HG03442 (cell line): ENCODE measurements at regions not wholly inside any gene's neighbourhood (a gene's known extent, or its start where the extent isn't known, plus 50 kb on each side); places are given as distances from the start of the nearest gene placed in this dataset.

Experiments used
- ATAC-seq: cut with Tn5 transposase; IDR thresholded peaks from one replicate; pipeline ENCODE4 v1.9.1; 2021; ENCODE audit warnings: mild to moderate bottlenecking, moderate library complexity; ENCODE audit not compliant: unreplicated experiment

DNA sequence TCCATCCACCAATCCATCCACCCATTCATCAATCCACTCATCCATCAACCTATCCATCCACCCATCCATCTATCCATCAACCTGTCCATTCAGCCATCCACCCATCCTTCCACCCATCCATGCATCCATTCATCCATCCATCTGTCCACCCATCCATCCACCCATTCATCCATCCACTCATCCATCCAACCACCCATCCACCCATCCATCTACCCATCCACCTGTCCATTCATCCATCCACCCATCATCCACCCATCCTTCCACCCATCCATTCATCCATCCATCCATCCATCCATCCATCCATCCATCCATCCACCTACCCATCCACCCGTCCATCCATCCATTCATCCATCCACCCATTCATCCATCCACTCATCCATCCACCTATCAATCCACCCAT, 195.8 kb downstream of the NXNL2 start:
- no peak for ATAC-seq

DNA sequence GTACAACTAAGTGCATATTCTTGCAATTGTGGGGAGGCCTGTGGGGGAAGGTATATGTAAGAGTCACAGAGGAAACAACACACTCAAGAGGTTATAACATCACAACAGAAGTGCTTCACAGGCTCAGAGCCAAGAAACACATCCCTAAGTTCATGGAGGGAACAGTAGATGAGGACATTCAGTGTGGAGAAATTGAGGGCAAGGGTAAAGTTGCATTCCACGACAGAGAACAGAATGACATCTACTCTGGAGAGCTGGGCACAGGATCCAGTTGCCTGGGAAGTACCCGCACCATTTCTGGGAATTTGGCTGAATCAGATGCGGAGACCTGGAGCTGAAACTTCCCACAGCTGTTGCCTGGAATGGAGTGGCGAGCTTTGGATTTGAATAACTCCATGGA, 197.2 kb downstream of the NXNL2 start:
- no peak for ATAC-seq

DNA sequence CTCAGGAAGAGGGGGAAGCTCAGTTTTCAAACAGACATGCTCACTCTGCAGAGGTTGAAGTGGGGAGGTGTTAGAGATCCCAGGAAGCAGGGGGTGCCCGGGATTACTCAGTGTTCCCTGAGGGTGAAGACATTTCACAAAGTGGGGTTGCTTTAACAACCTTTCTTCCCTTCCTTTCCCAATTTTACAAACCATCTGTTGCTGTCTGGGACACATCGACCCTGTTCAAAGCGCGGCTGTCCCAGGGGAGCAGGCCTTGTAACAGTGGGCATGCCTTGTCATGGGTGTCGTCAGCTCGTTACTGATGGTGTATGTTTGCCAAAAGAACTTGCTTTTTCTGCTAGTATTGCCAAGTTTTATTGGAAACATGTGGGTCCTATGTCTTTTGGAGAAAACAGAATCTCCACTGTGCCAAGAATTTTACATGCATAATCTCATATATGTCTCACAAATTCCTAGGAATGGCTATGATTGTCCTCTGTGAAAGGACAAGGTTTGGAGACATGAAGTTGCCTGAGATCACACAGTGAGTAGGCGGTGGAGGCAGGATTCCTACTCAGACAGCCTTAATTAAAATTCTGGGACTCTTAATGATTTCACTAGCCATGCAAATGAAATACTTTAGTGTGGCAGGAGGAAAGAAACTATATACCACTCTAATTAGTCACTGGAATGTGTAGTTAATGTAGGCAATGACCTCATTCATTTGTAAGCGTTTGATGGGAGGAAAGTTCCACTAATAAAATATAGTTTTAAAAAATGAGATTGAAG, 198.9 kb downstream of the NXNL2 start:
- no peak for ATAC-seq

DNA sequence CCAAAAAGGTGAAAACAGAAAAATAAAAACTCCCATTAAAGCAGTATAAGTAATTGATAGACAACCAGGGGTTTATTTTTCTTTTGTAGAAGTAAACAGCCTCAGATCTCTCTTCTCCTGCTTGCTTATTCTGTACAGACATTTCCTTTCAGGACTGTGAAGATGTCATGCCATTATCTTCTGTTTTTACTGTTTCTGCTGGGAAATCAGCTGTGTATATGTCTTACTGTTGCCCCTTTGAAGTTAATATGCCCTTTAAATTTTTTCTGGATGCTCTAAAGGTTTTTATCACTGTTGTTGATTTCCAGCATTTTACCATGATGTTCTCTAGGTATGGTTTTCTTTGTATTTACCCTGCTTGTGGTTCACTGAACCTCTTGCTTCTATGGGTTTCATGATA, 199.5 kb downstream of the NXNL2 start:
- no peak for ATAC-seq

DNA sequence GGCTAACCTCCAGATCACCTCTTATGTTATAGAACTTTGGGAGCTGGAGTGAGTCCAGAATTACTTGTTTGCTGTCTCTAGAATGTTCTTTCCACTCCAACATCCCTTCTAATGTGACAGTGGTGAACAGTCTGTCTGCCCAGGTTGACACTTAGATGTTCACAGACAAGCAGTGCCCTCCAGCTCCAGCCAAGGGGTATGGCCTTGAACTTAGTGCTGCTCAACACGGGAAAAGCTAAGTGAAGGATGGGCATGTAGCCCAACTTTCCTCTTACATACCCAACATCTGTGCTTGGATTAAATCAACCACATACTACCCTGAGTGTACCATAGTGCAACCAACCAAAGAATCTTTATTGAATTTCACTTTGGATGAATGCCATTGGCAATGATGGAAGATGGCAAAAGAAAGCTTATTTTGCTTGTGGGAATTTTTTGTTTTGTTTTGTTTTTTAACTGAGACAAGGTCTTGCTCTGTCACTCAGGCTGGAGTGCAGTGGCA, 201.2 kb downstream of the NXNL2 start:
- no peak for ATAC-seq

DNA sequence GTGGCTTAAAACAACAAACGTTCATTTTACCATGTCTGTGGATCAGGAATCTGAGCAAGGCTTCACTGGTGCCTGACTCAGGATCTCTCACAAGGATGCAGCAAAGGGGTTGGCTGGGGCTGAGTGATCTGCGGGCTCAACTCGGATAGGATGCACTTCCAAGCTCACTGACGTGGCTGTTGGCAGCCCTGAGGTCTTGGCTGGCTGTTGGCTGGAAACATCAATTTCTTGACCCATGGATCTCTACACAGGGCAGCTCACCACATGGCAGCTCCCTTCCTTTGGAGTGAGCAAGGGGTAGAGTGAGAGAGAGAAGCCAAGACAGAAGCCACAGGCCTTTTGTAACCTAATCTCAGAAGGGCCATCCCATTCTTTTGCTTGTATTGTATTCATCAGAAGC, 202.1 kb downstream of the NXNL2 start:
- no peak for ATAC-seq

DNA sequence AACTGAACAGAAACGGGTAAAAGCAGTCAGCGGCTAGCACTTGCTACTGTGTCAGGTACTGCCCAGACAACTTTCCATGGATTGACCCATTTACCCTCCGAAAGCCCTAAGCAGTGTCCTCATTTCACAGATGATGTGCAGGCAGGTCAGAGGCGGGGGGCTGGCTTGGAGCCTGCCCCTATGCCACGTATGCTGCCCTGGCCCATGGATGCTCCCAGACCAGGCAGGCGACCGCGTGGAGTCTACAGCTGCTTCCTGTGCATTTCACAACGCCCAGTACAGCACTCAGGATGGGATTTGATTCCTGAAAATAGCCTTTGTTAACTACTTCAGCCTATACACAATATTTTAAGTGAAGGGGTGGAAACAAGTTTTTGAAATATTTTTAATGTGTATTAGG, 202.9 kb downstream of the NXNL2 start:
- ATAC-seq: no peak

DNA sequence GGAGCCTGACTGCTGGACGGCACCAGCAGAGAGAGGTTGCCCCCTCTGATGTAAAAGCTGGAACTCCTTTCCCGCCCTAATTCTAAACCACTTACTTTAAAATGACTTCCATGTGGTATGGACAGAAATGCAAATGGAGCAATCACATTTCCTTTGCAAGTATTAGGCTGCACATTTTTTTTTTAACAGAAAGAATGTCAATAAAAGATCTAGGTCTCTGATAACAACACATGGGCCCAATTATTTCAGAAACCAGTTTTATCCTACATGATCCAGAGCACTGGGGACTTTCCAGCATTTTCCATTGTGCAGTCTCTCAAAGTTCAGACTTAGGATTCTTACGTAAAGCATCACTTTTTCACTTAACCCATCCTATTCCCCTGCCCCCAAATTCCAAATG, 203.7 kb downstream of the NXNL2 start:
- no peak for ATAC-seq

DNA sequence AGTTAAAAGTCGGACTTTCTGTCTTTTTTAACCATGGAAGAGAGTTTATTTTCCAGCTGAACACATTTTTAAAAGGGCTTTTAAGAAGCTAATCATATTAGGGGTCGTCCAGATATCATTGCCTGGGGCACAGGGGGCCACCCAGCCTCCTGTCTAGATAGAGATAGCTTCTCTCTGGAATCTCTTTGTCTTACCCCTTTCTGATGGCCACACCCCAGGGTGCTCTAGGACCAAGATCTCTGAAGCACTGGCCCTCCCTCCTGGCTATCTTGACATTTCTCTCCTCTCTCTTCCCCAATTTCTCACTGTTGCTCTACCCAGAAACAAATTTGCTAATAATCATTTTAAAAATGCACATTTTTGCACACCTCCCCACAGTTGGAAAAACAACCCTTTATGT, 204.4 kb downstream of the NXNL2 start:
- ATAC-seq: no peak

DNA sequence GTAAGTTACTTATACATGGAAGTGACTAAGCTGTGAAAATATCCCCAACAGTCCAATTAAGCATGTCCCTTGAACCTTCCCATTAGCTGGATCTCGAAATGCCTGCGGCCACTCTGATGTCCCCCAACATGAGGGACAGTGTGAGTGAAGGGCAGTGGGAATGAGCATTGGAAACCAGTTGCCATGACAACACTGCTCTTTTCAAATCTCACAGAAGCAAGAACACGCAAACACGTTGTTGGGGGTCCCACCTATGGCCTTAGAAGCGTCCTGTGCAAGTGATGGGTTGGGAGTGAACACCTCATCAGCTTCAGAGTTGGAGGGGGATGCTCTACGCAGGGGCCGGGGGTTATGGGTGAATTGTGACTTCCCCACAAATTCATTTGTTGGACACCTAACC, 205.9 kb downstream of the NXNL2 start:
- no peak for ATAC-seq

DNA sequence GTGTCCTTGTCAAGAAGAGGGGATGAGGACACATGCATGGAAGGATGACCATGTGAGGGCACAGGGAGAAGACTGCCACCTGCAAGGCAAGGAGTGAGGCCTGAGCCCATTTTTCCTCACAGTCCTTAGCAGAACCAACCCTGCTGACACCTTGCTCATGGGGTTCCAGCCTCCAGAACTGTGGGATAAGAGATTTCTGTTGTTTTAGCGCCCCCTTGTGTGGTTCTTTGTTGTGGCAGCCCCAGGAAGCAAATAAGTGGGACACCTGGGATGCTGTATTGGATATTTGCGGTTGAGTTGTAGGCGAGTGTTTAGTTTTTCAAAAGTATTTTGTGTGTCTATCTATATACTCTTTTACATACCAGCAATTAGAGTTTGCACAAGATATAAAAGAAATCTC, 206.4 kb downstream of the NXNL2 start:
- ATAC-seq: no peak

DNA sequence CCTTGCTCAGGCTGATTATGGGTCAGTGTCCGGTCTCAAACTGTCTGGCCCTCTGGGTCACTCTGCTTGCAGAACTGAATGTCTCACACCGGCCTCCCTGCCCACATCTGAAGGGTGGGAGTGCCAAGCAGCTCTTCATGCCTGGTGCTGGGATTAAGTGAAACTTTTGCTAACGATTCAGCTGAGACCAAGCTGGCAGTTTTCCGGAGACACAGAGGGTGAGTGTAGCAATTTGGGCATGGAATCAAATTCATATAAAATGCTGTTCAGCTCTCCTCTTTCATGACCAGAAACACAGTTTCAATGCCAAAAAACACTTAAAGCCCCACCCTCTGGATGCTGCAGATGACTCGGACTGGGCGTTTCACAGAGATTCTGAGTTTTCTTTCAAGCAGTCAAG, 207.5 kb downstream of the NXNL2 start:
- ATAC-seq: no peak

DNA sequence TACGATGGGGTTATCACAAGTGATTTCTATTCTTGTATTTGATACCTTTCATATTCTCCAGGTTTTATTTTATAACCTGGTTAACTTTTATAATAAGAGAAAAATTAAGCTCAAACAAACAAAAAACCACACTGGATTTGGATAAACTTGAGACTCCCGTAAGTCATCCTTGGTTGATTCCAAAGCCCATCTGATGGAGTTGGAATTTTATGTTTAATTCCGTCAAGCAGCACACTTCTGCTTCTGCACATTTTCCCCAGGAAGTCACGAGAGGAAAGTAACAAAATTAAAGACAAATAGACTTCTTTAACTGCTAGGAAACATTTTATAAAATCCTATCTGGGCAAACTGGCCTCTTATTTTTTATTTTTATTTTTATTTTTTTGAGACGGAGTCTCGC, 207.9 kb downstream of the NXNL2 start:
- no peak for ATAC-seq

DNA sequence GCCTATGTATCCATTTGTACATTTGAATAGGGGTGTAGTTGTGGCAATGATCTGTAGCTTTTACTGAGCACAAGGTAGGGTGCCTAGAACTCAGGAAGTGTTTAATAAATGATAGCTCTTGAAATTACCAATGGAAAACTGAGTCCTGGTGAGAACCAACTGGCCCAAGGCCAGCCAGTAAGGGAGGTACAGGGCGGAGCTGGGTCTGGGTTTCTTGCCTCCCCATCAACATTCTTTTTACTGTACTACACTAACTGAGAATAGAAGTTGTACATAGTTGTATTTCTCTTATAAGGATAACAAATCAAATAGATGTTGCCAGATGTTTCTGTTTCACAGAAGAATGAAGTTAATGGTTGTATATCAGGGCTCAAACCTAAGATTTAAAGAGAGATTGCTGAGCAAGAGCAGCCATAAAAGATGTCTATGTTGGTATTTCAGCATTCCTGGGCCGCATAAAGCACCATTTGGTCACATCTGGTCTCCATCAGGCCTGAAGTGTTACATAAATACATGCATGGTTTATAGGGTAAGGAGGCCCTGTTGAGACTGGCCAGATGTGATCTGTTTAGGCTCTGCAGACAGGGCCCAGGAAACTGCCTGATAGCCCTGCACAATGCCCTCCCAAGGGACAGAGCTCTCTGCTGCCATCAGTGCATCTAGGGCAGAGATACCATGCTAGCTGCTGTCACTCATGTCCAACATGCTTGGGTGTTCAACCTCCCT, 210.5 kb downstream of the NXNL2 start:
- ATAC-seq: no peak

DNA sequence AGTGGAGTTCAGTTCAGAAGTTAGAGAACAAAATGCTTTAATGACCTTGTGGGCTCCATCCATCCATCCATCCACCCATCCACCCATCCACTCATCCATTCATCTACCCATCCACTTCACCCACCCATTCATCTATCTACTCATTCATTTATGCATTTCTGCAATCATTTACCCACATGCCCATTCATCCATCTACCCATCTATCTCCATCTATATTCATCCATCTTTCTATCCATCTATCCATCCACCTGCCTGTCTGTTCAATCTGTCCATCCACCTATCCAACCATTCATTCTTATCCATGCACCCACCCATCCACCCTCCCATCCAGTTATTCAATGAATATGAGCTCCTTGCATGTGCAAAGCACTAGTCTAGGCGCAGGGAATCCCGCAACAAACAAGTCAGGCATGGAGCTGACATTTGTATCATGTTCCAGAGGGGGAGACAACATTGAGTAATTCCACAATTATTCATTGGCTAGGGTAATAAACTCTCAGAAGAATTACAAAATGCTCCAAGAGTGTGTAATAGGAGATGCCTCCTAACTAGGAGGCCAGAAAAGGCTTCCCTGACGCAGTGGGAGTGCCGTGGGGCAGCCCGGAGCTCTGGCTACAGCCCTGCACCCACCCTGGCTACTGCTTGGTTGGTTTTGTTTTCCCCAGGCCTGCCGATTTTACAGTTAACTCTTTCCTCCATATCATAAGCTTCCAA, 211.2 kb downstream of the NXNL2 start:
- no peak for ATAC-seq

DNA sequence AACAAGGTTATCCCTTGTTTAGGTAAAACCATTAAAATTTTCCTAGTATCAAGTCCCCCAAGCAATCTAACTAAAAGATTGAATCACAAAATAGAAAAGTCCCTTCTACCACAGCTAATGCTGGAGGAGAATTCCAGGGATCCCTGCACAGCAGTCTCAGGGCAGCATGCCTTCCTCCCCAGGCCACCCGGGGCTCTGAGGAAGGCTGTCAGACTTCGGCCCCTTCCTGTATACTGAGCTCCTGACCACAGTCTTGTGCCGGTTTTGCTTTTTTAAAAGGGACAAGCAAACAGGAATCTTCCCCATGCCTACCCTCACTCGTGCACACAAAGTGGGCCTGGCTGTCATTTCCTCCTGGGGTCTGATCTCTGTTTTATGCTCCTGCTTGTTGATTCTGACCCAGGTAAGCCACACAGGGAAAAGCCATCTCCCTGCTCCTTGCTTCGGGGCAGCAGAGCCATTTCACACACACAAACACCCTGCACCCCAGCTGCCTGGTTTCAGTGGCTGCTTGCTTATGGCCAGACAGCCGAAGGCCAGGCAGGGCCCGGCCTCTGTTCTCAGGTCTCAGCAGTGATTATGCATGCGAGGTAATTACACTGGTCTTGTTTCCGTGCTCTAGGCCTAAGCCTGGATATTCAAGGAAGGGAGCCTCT, 211.9 kb downstream of the NXNL2 start:
- ATAC-seq: no peak

DNA sequence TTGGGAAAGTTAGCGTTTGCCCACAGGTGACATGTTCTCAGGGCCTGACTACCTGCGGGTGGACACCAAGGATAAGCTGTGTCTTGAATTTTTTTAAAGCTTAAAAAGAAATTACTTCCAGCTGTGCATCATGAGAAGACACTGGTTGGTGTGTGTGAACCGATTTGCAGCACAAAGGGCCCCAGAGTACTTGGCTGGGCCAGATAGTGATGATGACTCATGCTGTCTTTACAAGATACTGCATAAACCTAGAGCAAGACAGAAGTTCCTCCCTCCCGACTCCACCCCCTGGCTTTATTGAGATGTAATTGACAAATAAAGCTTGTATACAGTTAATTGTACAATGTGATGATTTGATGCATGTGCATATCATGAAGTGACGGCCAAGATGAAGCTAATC, 212.8 kb downstream of the NXNL2 start:
- ATAC-seq: no peak

DNA sequence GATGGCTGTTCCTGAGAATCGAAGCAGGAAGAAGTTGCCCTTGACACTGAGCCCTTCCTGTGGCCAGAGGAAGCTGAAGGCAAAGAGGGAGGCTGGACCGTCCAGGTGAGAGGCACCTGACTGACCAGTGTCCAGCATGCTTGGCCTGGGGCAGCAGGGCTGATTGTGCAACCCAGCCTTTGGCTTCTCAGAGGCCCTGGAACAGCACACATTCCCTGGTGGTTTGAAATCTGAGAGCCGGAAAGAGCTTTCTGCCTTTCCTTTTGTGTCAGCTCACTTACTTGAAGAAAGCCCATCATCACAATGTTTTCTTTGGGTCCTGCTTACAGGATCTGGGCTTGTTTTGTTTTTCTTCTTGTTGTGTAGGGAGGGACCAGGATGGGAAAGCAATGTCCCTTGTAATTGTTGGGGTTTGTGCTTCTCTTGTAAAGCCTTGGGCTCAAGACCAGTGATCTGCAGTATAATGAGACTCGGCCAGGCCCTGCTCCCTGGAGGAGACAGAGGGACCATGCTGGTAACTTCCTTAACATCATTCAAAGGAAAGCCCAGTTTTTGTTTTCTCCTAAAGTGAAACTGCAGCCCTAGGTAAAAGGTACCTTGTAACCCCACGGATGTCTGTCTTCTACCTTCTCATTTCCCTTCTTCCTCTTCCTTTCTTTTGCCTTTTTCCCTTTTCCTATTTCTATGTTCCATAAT, 213.7 kb downstream of the NXNL2 start:
- ATAC-seq: no peak

DNA sequence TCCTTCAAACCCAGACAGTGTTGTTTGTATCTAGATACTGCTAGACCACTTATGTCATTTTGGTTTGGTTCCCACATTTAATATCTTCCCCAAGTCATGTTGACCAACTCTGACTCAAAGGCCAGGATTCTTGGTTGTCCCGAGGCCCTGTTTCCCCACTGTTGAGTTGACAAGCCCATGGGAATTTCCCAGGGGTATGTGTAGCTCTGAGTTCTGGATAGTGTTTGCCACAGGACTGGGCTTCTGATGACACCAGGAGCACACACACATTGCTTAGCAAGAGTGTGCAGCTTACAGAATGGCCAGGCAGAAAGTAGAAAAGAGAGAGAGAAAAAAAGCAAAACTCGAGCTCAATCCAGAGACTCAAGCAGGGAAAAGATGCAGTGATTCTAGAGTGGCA, 214.4 kb downstream of the NXNL2 start:
- ATAC-seq: no peak

DNA sequence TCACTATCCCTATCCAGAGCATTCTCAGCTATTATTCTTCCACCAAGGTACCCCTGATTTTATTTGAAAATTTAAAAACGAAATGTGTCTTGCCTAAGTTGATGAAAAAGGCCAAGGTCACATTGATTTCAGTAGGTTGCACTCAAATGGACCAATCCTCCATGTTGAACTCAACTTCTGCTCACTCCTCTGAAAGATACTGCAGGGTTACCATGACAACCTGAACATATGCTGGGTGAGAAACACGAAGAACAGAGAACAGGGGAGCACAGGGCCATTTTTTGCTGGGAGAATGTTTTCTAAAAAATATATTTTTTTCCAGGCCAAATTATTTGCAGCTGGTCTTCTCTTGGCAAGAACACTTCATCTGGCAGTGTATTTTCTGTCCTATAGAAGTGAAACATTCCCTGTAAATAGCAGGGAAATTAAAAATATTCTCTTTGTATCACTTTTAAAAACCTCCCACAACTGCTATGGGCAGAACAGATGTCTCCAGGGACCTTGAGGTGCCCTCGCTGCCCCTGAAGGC, 215.9 kb downstream of the NXNL2 start:
- no peak for ATAC-seq
